Limb (tissue), 2 donors: ENCODE measurements at regions not wholly inside any gene's neighbourhood (a gene's known extent, or its start where the extent isn't known, plus 50 kb on each side); places are given as distances from the start of the nearest gene placed in this dataset.
"Not testable (repeated sequence)": the region's sequence is repeated elsewhere in the genome, so short reads cannot be mapped to it uniquely, and the experiment has no call there.

Experiments
- DNase-seq, 2 donors: peaks; one replicate each; pipeline ENCODE4 v3.0.0-alpha.2; 2016; ENCODE audit errors: extremely low spot score in 2 of 2

DNA sequence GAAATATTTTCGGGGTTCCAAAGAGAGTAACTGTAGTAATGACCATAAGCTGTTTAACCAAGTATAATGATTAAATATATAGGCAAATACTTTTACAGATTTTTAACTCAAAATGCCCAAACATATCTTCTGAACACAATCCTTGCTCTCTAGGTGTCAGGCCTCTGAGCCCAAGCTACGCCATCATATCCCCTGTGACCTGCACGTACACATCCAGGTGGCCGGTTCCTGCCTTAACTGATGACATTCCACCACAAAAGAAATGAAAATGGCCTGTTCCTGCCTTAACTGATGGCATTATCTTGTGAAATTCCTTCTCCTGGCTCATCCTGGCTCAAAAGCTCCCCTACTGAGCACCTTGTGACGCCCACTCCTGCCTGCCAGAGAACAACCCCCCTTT lies 1305.1 kb upstream of the ACVR2A start:
- DNase-seq = not testable (repeated sequence)

DNA sequence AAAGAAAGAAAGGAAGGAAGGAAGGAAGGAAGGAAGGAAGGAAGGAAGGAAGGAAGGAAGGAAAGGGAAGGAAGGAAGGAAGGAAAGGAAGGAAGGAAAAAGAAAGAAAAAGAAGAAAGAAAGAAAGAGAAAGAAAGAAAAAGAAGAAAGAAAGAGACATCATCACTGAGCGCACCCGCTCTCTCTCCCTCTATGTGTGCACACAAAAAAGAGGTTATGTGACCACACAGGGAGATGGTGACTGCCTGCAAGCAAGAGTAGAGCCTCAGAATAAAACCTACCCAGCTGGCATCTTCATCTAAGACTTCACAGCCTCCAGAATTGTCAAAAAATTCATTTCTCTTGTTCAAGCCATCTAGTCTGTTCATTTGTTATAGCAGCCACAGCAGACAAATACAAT lies 1307.4 kb upstream of the ACVR2A start:
- no peak for DNase-seq

DNA sequence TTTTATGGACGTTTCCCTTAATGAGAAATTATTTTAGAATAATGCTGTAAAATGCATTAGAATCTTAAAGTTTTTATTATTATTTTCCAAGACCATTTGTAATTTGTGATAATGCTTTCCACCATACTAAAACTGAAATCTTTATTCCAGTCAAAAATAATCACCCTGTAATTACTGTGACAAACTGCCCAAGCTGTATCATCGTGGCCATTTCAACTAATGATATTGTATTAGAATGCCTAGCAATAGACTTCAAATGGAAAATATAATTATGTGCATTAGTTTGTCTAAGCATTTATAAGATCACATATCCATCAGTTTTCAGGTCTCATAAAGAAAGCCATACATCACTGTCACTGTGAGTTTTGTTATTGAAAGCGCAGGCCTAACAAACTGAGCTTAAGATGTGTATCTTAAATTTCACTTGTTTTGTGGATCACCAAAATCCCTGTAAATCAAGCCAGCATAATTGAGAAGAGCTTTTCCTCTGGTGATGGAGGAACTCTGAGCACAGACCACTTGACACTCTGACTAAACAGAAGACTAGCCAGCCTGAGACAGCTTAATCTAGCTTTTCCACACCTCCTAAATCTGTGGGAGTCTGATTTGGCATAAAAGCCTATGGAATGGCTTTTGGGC lies 1312.2 kb upstream of the ACVR2A start:
- no peak for DNase-seq

DNA sequence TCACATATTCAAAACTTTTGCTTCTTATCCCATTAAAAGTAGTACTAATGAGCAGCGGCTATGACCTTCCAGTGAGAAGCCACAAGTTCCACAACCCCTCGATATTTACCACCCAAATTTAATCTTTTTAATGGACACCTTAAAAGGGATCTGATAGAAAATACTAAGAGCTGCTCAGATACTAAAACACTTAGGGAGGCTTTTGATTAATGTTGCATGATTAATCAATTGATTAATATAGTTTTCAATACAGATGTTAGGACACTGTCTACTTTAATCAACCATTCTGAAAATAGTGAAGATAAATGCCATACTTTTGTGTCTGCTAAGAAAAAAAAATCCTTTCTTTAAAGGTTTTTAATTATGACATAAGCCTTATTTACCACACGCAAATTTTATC lies 1312.8 kb upstream of the ACVR2A start:
- no peak for DNase-seq

DNA sequence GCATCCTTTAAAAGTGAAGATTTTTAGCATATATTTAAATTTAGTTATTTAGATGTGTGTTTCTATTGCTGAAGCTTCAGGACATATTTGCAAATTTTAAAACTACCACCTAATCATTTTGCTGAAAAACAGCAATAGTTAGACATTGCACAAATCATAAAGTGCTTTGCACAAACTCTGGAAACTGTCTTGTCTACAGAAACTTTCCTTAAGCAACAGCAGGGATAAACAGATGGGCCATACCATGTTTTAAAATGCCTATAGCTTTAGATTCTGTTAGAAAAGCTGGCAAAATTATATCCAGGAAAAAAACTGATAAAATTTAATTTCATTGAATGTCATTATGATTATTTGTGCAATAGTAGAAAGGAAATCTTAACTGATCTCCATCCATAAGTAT lies 1313.9 kb upstream of the ACVR2A start:
- no peak for DNase-seq

DNA sequence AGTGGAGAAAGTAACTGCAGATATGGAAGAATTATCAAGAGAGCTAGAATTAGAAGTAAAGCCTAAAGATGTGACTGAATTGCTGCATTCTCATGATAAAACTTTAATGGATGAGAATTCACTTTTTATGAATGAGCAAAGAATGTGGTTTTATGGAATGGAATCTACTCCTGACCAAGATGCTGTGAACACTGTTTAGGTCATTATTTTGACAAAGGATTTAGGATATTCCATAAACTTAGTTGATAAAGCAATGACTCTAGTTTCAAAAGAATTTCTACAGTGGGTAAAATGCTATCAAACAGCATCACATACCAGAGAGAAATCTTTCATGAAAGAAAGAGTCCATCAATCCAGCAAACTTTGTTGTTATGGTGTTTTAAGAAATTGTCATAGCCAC lies 1317.7 kb upstream of the ACVR2A start:
- no peak for DNase-seq

DNA sequence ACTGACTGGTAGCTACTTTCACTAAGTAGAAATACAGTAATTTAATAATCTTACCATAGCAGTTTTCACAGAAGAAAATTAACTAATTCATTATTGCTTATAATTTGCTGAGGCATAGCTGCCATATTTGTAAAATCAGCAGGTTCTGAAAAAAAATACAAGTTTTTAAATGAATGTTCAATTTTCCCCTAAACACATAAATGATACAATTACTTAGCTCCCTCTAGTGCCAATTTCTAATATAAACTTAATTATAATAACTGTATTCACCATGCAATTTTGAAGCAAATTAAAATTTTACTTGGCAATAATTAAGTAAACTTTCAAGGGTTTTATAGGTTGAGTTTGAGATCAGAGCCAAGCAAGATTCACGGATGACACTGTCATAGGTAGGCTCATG lies 1321.6 kb upstream of the ACVR2A start:
- DNase-seq = peak in 1 of 2 donors; percentile 69

DNA sequence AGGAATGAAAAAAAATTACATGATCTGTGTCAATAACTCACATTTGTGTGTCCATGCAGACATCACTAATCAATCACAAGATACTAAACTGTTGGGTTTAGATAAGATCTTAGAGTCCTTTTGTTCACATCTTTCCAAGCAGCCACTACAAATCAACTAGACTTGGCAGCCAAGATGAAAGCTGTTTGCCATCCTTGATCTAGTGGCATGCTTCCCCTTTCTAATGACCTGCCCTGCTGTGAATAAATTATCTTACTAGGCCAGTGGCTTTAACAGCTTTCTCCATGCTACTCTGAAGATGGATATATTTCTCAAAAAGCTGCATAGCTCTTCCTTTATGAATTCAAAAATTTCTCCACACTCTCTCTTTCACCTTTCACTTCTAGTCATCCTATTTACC lies 1338.0 kb upstream of the ACVR2A start:
- no peak for DNase-seq

DNA sequence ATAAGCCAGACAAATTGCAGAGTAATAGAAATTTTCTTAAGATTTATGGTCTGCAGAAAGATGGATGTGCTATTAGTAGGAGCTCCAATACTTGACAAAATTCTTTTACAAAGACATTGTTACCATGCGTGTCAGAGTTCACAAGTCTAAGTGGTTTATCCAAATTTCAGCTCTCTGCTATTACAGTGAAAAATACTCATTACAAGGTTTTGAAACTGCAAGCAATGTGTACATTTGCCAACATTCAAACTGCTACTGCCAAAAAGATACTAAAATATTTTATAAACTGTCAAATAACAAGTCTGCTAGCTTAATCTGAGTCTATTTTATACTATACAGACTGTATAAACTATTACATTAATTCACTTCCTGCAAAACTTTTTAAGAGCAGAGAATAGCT lies 1341.5 kb upstream of the ACVR2A start:
- DNase-seq = no peak

DNA sequence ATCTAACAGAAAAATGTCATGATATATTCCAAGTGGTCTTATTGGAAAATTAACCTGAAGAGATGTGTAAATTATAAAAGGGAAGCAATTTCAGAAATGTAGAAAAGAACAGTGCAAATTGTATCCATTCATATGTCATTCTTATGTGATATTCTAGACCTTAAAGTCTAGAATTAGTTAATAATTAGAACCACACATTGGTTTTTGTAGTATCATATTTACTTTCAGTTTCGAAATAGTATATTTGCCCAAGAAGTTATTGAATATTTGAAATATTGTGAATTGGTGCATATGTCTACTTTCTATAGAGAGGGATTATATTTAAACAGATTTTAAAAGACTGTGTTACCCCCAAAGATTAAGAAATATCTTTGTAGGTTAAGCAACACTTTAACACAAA lies 1348.6 kb upstream of the ACVR2A start:
- no peak for DNase-seq

DNA sequence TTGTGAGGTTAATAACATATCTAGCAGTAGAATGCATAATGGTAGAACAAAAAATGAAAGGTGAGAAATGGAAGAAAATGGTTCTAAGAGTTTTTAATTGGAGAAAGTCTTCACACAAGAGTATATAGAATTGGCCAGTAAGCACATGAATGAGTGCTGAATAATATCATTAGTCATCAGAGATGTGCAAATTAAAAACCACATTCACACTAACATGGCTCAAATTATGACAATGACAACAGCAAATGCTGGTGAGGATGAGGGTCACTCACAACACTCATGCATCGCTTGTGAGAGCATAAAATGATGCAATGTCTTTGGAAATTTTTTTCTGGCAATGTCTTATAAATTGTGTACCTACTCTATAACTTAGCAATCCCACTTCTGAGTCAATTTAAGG lies 1355.4 kb upstream of the ACVR2A start:
- DNase-seq = no peak

DNA sequence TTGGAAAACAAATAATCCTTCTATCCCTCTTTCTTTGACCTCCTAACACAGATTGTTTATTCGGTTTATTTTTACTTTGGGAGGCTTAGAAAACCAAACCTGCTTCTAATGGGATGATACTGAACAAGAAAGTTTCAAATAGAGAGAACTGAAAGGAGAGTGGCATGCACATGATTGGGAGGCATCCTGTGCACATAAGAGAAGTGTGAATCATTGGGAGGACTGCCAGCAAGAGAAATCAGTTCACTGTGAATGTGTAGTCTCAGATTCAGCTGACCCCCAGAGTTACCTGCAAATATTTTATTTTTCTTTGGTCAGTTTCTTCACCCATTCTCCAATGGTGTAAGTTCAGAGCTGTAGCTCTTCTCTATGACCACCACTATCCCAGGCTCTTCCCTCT lies 1363.2 kb upstream of the ACVR2A start:
- DNase-seq = no peak

DNA sequence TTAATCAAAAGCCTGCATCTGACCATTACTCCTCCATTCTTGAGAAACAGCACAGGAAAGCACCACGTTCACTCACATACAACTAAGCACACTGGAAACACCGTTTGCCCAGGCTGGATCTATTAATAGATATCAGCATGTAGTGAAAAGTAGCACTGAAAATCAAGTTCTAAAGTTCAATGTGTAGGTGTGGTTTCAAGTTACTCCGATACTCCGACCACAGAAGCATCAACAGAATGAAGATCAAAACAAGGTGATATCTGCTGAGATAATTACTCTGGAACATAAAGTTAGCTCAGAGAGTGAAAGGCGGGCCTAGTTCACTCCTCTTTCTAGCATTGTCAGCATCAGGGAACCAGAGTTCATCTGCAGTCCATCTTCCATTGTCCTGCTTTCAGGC lies 1367.4 kb upstream of the ACVR2A start:
- no peak for DNase-seq

DNA sequence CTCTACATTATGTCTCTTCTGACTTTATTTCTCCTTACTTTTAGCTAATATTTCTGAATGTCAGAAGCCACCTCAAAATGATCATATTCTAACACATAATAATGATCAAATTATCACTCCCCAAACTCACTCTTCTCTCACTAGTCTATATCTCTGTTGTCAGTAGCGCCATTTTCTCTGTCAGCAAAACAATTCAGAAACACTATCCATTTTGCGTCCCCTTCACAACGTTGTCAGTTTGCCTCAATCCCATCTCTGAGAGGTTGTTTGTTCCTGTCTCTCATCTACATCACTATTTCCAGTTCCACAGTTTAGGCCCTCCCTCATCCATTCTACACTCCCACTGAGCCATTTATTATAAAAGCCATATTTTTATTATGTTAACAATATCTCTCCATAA lies 1376.3 kb upstream of the ACVR2A start:
- DNase-seq = no peak

DNA sequence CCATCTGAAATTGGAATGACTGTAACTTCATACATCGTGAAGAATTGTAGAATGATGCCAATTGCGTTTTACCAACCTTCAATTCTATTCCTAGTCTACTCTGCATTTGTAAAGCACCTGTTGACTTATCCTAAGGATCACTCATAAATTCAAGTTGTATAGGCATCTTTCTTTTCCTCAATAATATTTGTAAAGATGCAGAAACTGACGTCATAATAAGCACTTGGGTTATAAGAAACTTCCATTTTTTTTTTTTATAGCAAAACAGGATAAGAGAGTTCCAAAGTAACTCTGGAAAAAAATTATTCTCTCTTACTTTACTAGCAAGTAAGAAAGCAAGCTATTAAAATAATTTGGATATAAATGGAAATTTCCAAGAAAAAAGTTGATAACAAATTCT lies 1377.4 kb upstream of the ACVR2A start:
- DNase-seq = no peak

DNA sequence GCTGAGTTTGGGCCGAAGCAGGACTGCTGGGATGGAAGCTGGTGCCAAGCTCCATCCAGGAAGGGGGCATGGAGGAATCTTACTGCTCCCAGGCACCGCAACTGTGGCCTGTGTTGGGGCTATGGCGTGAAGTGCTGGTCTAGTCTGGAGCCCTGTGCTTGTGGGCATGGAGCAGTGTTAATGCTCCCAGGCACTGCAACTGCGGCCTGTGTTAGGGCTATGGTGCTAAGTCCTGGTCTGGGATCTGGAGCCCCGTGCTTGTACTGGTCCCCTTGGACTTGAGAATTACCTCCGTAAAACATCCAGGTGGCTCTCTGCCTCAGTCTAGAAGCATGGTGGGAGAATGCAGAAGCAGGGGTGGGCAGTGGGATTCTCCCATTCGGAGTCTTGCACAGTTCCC lies 1379.4 kb upstream of the ACVR2A start:
- no peak for DNase-seq

DNA sequence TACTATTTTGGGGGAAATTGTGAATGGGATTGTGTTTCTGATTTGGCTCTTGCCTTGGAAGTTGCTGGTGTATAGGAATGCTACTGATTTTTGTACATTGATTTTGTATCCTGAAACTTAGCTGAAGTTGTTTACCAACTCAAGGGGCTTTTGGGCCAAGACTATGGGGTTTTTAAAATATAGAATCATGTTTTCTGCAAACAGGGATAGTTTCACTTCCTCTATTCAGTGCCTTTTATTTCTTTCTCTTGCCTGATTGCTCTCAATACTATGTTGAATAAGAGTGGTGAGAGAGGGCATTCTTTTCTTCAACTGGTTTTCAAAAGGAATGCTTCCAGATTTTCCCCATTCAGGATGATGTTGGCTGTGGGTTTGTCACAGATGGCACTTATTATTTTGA lies 1383.8 kb upstream of the ACVR2A start:
- no peak for DNase-seq

DNA sequence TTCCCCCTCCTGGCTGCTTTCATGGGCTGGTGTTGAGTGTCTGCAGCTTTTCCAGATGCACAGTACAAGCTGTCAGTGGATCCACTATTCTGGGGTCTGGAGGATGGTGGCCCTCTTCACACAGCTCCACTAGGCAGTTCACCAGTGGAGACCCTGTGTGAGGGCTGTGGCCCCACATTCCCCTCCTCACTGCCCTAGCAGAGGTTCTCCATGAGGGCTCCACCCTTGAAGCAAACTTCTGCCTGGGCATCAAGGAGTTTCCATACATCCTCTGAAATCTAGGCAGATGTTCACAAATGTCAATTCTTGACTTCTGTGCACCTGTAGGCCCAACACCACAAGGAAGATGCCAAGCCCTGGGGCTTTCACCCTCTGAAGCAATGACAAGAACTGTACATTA lies 1386.2 kb upstream of the ACVR2A start:
- no peak for DNase-seq

DNA sequence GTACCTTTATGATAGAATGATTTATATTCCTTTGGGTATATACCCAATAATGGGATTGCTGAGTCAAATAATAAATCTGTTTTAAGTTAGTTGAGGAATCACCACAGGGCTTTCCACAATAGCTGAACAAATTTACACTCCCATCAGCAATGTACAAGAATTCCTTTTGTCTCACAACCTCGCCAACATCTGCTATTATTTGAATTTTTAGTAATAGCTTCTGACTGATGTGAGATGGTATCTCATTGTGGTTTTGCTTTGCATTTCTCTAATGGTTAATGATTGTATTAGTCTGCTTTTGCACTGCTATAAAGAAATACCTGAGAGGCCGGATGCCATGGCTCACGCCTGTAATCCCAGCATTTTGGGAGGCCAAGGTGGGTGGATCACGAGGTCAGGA lies 1387.6 kb upstream of the ACVR2A start:
- DNase-seq = no peak

DNA sequence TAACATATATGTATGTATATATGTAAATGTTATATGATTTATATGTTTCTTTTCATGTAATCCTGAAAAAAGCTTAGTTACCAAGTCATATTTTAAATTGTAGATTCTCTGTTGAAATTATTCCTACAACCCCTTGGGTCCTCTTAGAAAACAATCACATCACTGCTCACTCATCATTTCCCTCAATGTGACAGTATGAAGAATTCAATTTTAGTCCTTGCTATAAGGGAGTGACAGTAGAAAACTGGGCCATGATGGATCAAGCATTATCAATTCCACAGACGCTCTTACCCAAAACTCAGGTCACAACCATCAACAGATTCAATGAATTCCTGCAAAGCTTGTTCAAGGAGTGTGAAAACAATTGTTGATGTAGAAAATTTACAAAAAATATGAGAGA lies 1389.5 kb upstream of the ACVR2A start:
- no peak for DNase-seq

DNA sequence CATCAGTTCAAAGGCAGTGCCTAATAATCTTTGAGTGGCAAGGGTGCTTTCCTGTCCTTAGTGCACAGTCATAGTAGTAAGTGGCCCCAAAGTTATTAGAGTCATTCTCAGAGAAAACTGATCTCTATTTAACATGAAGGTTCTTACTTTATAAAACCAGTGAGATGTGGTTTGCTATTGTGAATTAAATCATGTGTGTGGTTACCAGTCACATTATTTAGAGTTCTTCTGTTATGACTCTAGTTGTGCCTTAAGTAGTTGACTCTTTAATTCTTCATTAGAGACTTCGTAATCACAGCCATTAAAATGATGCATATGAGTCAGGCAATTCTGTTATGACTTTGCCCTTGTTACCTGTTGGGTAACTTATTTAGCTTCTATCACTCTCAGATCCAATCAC lies 1392.9 kb upstream of the ACVR2A start:
- no peak for DNase-seq

DNA sequence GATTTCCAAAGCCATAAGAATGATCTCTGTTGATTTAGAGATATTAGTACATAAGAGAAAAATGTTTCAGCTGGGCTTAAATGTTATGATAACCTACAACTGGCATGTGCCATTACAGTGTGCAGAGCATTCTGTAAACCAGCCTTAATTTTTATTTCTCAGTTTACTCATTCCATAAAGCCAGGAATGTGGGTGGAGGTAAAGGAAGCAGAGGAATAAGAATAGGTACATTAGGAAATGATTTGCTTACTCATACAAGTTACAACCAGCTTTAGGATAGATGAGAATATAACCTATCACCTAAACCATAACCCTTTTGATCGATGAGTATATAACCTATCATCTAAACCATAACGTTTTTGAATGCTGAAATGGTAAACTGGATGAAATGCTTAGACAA lies 1394.7 kb upstream of the ACVR2A start:
- DNase-seq = no peak

DNA sequence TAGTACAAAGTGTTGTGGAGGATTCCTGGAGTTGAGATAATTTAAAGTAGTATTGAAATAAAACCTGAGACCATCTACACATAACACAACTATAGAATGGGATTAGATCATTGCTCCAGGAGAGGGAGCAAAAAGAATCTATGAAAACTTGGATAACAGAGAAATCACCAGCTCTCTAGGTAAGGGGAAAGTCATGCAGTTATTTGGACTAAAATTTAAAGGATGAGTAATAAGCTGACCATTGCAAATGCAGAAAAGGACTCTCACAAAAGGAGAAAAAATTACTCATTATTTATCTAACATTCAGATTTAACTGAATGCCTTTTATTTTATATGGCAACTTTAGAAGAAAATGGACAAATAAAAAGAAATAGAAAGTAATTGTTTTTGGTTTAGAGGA lies 1399.8 kb upstream of the ACVR2A start:
- DNase-seq = no peak

DNA sequence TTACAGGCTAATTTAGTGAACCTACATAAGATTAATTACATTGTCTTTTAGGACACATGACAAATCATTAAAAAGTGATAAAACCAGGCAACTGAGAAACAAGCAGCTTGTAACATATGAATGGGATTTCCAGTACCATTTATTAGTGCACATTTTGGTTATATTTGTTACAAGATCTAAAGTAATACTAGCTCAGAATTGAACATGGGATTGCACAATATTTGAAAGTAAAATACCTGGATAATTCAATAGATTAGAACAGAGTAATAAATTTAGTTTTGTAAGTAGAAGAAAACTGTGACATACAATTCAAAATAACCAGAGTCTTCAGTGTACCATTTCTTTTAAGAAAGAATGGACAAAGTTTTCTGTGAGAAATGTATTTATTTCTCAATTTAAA lies 1400.7 kb upstream of the ACVR2A start:
- no peak for DNase-seq
